Caco-2 (cell line): ENCODE measurements at regions not wholly inside any gene's neighbourhood (a gene's known extent, or its start where the extent isn't known, plus 50 kb on each side); places are given as distances from the start of the nearest gene placed in this dataset.

Experiments used
- BruUV-seq: library from RNA; stranded (reverse); fragments of 400-500 nt; replicated peaks from 2 replicates; lab custom pipeline; 2021; lab: Mats Ljungman, UMichigan
- CTCF ChIA-PET: fragments of 300-600 bp; sonication (Branson Sonifier 250); formaldehyde crosslinking; loops from one replicate; lab custom pipeline; 2022; ENCODE audit warnings: antibody characterized with exemption; lab: Charles Lee
- POLR2A ChIA-PET: fragments of 300-600 bp; sonication (Branson Sonifier 250); formaldehyde crosslinking; loops from one replicate; lab custom pipeline; 2022; ENCODE audit warnings: antibody characterized with exemption; lab: Charles Lee
- DNase-seq, 2 experiments: peaks; one replicate each; pipeline versions ENCODE4 v3.0.0 to v3.0.0-alpha.2; 2020 to 2022
- H3K27me3 ChIP-seq: replicated peaks from 2 replicates; pipeline ENCODE4 v1.6.0; 2011; ENCODE audit warnings: low read length; ENCODE audit not compliant: control insufficient read depth, insufficient read depth
- H3K36me3 ChIP-seq: 2 replicates; pipeline ENCODE4 v1.5.1; 2011; ENCODE audit warnings: low read length; ENCODE audit not compliant: control insufficient read depth, insufficient read depth
- H3K4me1 ChIP-seq: fragments of 250-450 bp; sonication (Bioruptor Pico); 2 replicates; pipeline ENCODE4 v1.5.1; 2020; ENCODE audit warnings: mild to moderate bottlenecking
- H3K4me3 ChIP-seq: 2 replicates; pipeline ENCODE4 v1.5.1; 2011; ENCODE audit warnings: low read depth, mild to moderate bottlenecking, control low read depth, low read length
- H3K9me3 ChIP-seq: fragments of 250-450 bp; sonication (Bioruptor Pico); 2 replicates; pipeline ENCODE4 v1.5.1; 2020; ENCODE audit warnings: mild to moderate bottlenecking, moderate library complexity
- H3K27ac Mint-ChIP-seq: one replicate; pipeline ENCODE4 v1.8.0; 2022; ENCODE audit warnings: mixed read lengths; ENCODE audit not compliant: unreplicated experiment
- H3K27me3 Mint-ChIP-seq: one replicate; pipeline ENCODE4 v1.8.0; 2022; ENCODE audit warnings: mixed read lengths; ENCODE audit not compliant: insufficient read depth, unreplicated experiment
- H3K36me3 Mint-ChIP-seq: one replicate; pipeline ENCODE4 v1.8.0; 2022; ENCODE audit warnings: mild to moderate bottlenecking, mixed read lengths; ENCODE audit not compliant: insufficient read depth, unreplicated experiment
- H3K4me1 Mint-ChIP-seq: one replicate; pipeline ENCODE4 v1.8.0; 2022; ENCODE audit warnings: low read depth, mixed read lengths; ENCODE audit not compliant: unreplicated experiment
- H3K4me3 Mint-ChIP-seq: one replicate; pipeline ENCODE4 v1.8.0; 2022; ENCODE audit warnings: mild to moderate bottlenecking, moderate library complexity, mixed read lengths; ENCODE audit not compliant: unreplicated experiment
- H3K9me3 Mint-ChIP-seq: one replicate; pipeline ENCODE4 v1.8.0; 2022; ENCODE audit warnings: mixed read lengths; ENCODE audit not compliant: unreplicated experiment
- CTCF ChIP-seq, 2 experiments: fragments of 200-600 bp in 1 of 2; IDR thresholded peaks; 1 replicate in 1 of 2; 2 replicates in 1 of 2; pipeline versions ENCODE4 v1.5.1 to v1.8.0; 2011 to 2022; ENCODE audit warnings: antibody characterized with exemption in 1 of 2, control low read depth in 1 of 2, inconsistent platforms in 1 of 2, low read depth in 1 of 2, low read length in 1 of 2, mild to moderate bottlenecking in 1 of 2, moderate library complexity in 1 of 2; ENCODE audit not compliant: insufficient read depth in 1 of 2, severe bottlenecking in 1 of 2, unreplicated experiment in 1 of 2
- intact Hi-C: fragments of 100-400 bp; cut with micrococcal nuclease; formaldehyde crosslinking; loops from one replicate; pipeline ENCODE4 v1.10.0; 2022; ENCODE audit not compliant: unreplicated experiment

- Histone ChIP-seq H3K4me1 (peaks cover 5% of the 10 kb centered on the region), H3K27me3 (no peaks in the 10 kb centered on the region), H3K4me3 (no peak overlapping the region), H3K36me3 (no peaks in the 10 kb centered on the region), H3K9me3 (no peaks in the 10 kb centered on the region)
- no peak overlapping the region for H3K4me3 Mint-ChIP-seq
- no peaks in the 10 kb centered on the region for H3K9me3 Mint-ChIP-seq
- BruUV-seq, result no TSS peak
- intact Hi-C loops, result no loop called here
- peaks cover 2% of the 10 kb centered on the region for H3K27me3 Mint-ChIP-seq
- no peak for DNase-seq
- CTCF ChIA-PET, result no interaction called here
- no peak overlapping the region for H3K27ac Mint-ChIP-seq
- POLR2A ChIA-PET, result no interaction called here
- TF ChIP-seq CTCF (IDR thresholded peaks at IDR 0.05; ENCODE audit: insufficient read depth in 1 of 2, low read depth in 1 of 2, low read length in 1 of 2, severe bottlenecking in 1 of 2, unreplicated experiment in 1 of 2), result no peak
- no peaks in the 10 kb centered on the region for H3K36me3 Mint-ChIP-seq
- peaks cover 7% of the 10 kb centered on the region for H3K4me1 Mint-ChIP-seq
Observed at GRCh38 chr1:162943622-162944021, 82.6 kb upstream of the CCDC190 start.

- Histone ChIP-seq H3K27me3 (no peaks in the 10 kb centered on the region), H3K4me1 (peaks cover 10% of the 10 kb centered on the region), H3K4me3 (no peak overlapping the region), H3K36me3 (no peaks in the 10 kb centered on the region), H3K9me3 (no peaks in the 10 kb centered on the region)
- CTCF ChIA-PET, result no interaction called here
- no peak for DNase-seq
- Mint-ChIP-seq H3K27me3 (peaks cover 2% of the 10 kb centered on the region), H3K9me3 (no peaks in the 10 kb centered on the region), H3K27ac (no peak overlapping the region), H3K4me3 (no peak overlapping the region), H3K4me1 (peaks cover 7% of the 10 kb centered on the region), H3K36me3 (no peaks in the 10 kb centered on the region)
- POLR2A ChIA-PET, result no interaction called here
- TF ChIP-seq CTCF (IDR thresholded peaks at IDR 0.05; ENCODE audit: insufficient read depth in 1 of 2, low read depth in 1 of 2, low read length in 1 of 2, severe bottlenecking in 1 of 2, unreplicated experiment in 1 of 2), result no peak
- no TSS peak for BruUV-seq
- intact Hi-C loops, result no loop called here
Observed at GRCh38 chr1:162942916-162943559, 82.1 kb upstream of the CCDC190 start.

- DNase-seq, result no peak
- Histone ChIP-seq H3K27me3 (no peaks in the 10 kb centered on the region), H3K4me1 (peaks cover 24% of the 10 kb centered on the region), H3K4me3 (no peak overlapping the region), H3K36me3 (no peaks in the 10 kb centered on the region), H3K9me3 (no peaks in the 10 kb centered on the region)
- Mint-ChIP-seq H3K27ac (no peak overlapping the region), H3K4me3 (no peak overlapping the region), H3K27me3 (peaks cover 2% of the 10 kb centered on the region), H3K4me1 (peaks cover 17% of the 10 kb centered on the region), H3K36me3 (no peaks in the 10 kb centered on the region), H3K9me3 (no peaks in the 10 kb centered on the region)
- no TSS peak for BruUV-seq
- CTCF ChIA-PET, result no interaction called here
- POLR2A ChIA-PET, result no interaction called here
- TF ChIP-seq CTCF (IDR thresholded peaks at IDR 0.05; ENCODE audit: insufficient read depth in 1 of 2, low read depth in 1 of 2, low read length in 1 of 2, severe bottlenecking in 1 of 2, unreplicated experiment in 1 of 2), result no peak
- intact Hi-C loops, result no loop called here
Observed at GRCh38 chr1:162941024-162941423, 80.0 kb upstream of the CCDC190 start.
